ENCODE measurements at regions not wholly inside any gene's neighbourhood (a gene's known extent, or its start where the extent isn't known, plus 50 kb on each side); places are given as distances from the start of the nearest gene placed in this dataset.
"Not testable (repeated sequence)": the region's sequence is repeated elsewhere in the genome, so short reads cannot be mapped to it uniquely, and the experiment has no call there.

GRCh38 chr1:4175566-4176405 is 275.7 kb upstream of the C1orf174 start:
- DNase-seq, result no peak

DNA sequence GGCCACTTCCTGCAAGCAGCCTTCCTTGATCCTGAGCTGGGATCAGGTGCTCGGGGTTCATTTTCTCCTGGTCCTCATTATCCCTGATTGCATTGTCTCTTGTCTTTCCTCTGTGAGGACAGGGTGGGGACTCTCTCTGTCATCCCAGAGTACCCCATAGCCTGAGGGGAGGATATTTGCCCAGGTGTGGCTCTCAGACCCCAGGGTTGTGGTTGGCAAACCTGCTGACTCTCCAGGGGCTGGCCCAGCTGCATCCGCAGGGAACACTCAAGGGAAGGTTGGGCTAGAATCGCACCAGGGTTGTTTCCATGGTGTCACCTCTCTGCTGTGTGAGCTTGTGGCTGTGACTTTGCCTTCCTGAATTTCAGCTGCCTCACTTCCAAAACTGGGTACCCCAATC is 276.8 kb upstream of the C1orf174 start:
- DNase-seq, result no peak

DNA sequence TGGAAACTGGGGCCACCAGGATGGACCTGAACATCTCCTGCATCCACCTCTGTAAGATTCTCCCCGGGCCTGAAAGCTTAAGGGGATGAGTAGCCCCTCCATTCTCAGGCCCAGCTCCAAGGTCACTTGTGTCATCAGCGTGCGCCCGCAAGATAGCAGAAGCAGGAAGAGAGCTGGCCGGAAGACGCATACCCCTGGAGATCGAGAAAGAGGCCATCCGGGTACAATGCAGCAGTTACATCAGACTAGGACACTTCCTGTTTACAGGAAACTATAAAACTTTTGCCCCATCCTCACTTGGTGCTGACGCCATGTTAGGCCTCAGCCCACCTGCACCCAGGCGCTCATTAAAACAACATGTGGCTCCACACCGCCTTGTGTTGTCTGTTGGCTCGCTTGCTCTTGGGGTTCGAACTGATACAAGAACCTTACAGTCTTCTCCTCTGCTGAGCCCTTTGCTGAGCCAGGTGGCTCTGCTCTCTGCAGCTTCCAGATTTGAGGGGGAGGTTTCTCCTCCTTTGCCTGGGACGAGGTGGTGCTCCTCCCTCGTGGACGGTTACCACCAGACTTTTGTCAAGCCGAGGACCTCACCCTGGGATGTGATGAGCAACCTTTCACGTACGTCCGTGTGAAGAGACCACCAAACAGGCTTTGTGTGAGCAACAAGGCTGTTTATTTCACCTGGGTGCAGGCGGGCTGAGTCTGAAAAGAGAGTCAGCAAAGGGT is 277.5 kb upstream of the C1orf174 start:
- DNase-seq, result no peak

- DNase-seq, result no peak
Observed at GRCh38 chr1:4178501-4179113, 278.5 kb upstream of the C1orf174 start.

DNA sequence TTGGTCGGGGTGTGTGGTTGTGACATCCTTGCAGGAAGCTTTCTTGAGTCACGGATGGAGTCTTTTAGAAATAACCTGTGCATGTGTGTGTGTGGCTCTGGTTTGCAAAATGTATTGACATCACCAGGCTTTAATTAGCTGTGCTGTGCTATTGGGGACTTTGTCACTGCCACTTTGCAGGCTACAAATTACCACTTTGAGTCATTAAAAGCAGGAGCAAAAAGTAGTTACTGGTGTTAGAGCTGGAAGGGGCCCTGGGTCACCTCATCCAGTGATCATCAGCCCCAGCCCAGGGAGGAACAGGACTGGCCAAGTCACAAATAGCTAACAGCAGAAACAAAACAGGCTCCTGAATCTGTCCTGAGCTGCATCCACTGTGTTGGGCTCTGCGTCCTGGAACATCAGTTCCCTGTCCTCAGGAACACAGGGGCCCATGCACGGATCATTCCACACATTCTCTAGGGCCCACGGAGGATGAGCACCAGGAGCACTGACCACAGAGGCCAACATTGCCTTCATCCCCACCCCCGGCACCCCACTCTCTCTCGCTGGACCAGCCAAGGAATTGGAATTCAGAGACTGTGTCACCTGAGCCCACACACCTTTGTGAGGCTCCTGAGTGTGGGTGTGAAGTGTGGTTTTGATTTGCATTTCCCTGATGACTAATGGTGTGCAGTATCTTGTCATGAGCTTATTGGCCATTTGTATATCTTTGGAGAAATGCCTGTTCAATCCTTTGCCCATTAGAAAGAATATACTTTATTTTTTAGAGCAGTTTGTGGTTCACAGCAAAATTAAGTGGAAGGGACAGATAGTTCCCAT is 280.1 kb upstream of the C1orf174 start:
- no peak for DNase-seq

- DNase-seq, result not testable (repeated sequence)
Observed at GRCh38 chr1:4186486-4186885, 286.4 kb upstream of the C1orf174 start.

DNA sequence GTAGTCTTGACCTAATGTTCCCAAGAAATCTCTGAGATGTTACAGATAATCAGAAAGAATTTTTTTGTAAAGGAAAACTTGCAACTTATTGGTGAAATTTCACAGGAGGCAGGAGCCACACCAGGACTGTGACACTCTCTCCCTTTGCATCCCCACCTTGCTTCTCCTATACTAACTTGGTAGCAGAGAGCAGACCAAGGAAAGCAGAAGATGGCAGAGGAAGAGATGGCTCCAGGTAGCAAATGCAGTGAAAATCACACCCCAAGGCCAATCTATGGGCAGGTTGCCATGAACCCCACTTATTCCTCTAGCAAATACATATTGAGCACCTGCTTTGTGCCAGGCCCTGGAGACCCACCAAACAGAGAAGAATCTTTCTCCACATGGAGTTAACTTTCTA is 303.4 kb upstream of the C1orf174 start:
- no peak for DNase-seq

DNA sequence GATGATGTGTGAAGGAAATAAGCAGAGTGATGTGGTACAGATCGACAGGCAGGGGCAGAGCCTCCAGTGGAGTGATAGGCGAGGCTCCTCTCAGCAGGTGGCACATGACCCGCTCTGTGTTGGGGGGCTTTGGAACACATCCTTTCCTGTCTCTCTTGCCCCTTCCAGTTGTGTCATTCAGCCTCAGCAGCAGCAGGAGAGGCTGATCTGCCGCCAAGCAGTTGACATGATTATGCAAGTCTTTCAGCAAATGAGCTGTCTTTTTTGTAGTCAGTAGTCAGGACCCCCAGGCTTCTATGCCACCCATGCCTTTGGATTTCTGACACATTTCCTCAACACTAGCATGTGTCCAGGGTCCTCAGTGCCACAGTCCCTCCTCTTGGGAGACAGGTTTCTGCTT is 307.1 kb upstream of the C1orf174 start:
- DNase-seq, result no peak

DNA sequence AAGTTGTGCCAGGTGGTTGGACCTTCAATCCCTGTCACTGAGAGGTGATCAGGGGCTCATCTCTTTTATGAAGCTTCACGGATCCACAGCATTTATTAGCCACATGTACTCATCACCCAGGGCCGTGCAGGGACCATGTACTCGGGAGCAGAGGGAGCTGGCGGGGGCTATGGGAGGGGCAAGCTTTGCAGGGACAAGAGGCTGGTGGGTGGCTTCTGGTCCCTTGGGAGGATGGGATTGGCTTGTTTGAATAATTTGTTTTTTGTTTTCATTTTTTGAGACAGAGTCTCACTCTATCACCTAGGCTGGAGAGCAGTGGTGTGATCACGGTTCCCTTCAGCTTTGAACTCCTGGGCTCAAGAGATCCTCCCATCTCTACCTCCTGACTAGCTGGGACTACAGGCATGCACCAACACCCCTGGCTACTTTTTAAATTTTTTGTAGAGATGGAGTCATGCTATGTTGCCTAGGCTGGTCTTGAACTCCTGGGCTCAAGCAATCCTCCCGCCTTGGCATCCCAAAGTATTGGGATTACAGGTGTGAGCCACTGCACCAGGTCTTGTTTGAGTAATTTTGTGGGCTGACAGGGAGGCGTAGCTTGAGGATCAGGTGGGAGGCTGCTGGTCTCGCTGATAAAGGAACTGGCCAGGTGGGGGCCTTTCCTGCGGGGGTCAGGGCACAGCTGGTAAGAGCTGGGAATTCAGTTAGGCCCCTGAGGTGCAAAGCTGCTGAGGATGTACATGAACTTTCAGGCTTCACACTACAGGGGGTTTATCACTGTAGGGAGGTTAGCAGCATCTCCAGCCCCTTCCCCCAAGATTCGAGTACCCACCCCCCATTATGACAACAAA is 308.0 kb upstream of the C1orf174 start:
- DNase-seq, result no peak

DNA sequence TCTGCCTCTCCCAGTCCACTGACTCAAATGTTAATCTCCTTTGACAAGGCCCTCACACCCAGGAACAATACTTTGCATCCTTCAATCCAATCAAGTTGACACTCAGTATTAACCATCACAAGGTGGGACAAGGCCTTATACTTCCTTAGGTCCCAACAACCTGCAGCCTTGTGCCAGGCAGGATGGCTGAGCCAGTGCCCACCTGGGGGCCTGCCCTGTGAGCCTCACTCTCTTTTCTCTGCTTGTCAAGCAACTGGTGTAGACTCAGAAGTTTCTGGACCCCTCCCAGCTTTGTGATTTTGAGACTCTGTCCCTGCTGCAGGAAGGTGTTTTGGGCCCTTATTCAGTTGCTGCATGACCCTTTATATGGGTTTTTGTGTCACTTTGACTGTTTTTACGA is 310.0 kb upstream of the C1orf174 start:
- DNase-seq, result no peak

DNA sequence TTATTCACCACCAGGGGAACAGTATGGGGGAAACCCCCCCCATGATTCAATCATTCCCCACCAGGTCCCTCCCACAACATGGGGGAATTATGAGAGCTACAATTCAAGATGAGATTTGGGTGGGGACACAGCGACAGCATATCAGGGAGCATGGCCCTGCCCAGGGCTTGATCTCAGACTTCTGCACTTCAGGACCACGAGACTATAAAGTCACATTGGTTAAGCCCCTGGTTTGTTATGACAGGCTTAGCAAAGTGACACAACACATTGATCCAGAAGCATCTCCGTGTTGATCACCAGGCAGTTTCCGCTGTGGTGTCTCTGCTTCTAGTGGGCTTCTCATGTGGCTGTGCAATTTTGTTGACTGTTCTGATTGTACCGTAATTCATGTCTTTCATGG is 312.7 kb upstream of the C1orf174 start:
- no peak for DNase-seq

DNA sequence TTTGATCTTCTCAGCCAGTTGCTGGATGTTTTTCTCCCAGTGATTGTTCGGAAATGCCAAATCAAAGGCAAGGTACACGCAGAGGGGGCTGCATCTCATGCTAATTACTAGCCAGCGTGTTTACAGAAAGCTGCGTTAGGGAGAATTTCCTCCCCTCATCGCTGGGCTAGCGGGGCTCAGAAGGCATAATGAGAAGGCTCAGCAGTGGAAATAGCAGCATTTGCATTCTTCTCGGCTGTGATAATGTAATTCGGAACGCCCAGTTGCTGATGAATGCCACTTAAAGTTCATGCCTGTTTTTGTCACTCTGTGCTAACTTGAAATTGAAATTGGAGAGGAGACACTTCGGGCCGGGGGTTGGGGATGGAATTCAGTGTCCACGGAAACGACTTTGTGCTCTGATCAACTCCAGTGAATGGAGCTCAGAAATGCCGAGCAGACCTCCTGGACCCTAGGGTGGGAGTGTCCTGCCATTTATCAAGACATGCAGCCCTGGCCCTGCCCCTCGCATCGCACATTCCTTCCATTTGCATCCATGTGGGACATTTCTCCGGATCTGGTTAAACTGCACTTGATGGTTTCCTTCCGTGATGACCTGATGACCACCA is 313.4 kb upstream of the C1orf174 start:
- DNase-seq, result no peak

- no peak for DNase-seq
Observed at GRCh38 chr1:4214826-4215225, 314.8 kb upstream of the C1orf174 start.

GRCh38 chr1:4215391-4215790 is 315.3 kb upstream of the C1orf174 start:
- no peak for DNase-seq

- DNase-seq, result no peak
Observed at GRCh38 chr1:4216231-4216630, 316.2 kb upstream of the C1orf174 start.

DNA sequence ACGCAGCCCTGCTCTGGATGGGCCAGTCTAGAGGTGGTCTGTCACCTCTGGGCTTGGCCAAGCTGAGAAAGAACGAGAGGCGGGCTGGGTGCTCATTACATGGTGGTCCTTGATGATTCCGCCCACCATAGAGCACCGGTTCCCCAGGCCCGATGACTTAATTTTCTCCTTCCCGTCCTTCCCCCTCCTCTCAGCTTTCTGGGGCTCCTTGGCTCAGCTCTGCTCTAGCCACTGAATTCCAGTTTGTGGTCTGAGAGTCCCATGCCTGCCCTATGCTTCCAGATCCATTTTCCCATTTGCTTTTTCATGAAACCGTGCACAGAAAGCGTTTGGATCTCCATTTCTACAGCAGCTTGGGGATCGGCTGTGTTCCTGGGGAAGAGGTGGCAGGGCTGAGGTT is 318.5 kb upstream of the C1orf174 start:
- no peak for DNase-seq

DNA sequence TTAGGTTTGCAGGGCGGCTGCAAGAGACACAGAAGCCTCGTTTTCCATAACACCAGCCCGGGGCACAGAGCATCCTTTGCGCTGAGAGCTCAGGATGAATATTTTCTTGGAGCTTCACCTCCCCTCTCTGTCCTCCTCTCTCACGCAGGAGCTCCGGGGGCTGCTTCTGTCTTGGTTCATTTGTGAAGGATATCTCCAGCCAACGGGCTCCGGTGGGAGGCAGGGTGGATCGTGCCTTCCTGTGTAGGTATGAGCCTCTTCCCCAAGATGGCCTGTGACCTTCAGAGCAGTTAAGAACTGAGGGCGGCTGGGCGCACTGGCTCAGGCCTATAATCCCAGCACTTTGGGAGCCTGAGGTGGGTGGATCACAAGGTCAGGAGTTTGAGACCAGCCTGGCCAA is 319.0 kb upstream of the C1orf174 start:
- DNase-seq, result no peak

DNA sequence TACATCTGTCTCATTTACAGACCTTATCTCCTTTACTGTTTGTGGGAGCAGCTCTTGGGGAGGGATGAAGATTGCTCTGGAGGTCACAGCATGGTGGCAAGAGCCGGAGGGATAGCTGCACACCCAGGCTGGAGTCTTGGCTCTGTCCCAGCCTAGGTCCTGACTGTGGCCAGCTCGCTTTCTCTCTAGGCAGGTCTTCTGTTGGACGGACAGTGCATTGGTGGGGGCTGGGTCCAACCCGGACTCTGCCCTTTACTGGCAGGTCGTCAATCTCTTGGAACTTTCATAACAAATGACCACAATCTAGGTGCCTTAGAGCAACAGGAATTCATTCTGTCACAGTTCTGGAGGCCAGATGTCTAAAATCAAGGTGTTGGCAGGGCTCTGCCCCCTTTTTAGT is 319.8 kb upstream of the C1orf174 start:
- no peak for DNase-seq

GRCh38 chr1:4220362-4220761 is 320.3 kb upstream of the C1orf174 start:
- no peak for DNase-seq

DNA sequence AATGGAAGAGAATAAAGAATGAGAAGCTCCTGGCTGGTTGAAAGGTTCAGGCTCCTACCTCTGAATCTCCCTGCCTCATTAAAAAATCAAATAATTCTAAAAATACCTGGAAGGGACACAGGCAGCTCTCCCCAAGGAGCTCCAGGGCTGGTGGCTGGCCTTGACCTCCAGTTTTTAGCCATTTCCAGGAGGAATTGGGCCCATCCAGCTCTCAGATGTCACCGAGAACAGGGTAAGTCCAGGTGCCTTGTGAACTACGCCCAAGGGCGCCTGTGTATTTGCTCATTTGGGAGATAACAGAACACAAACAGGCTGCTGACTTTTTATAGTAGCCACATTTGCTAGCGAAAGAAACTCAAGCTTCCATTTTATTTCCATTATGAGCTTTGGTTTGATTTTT is 321.0 kb upstream of the C1orf174 start:
- DNase-seq, result no peak

DNA sequence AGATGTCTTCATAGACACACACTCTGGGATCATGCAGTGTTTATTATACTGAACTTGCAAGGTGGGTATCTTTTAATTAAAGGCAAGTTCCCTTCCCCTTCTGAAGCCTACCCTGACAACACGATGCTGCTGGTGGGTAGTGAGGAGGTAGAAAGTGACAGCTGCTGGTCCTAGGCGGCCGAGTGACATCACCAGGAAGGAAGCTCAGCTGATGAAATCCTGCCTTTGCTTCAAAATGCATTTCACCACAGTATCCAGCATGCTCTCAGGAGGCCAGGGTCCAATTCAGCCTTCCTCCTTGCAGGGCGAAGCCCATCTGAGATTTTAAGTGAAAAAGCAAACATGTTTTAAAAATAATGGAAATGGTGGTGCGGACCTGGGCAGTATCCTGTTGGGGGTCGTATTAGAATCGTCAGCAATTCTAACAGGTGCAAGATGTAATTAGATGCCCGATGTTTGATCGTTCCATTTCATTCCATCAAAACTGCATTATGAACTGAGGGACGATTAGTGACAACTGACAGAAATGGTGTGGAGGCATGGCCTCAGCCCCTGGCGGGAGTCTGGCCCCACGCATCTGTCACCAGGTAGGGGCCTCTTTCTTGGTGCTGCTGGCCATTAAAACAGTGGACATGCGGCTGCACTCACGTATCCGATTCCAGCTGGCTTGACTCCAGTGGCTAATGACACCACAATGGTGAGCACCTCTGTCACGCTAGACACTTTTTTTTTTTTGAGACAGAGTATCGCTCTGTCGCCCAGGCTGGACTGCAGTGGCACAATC is 324.8 kb upstream of the C1orf174 start:
- DNase-seq, result no peak
